ENCODE measurements at regions not wholly inside any gene's neighbourhood (a gene's known extent, or its start where the extent isn't known, plus 50 kb on each side); places are given as distances from the start of the nearest gene placed in this dataset.

- TF ChIP-seq CUX1 (IDR thresholded peaks at IDR 0.05; ENCODE audit: insufficient replicate concordance, low read depth, low read length): no peak
Measured at GRCh38 chr2:240220371-240220770, 79.9 kb upstream of the OTOS start (continued).

- BruUV-seq (replicated peaks): no TSS peak
- POLR2A ChIA-PET: no interaction called here
- CTCF ChIA-PET: no interaction called here
Measured at GRCh38 chr2:240223631-240224030, 83.2 kb upstream of the OTOS start.

More at GRCh38 chr2:240223631-240224030, 83.2 kb upstream of the OTOS start:
- Histone ChIP-seq H3K9me3 (replicated peaks; ENCODE audit: control insufficient read depth, insufficient read depth, low read length) (no peaks in the 10 kb centered on the region; the same call in 2 of the 3 replicates), H3K4me2 (ENCODE audit: control insufficient read depth, insufficient read depth) (no peak overlapping the region), H3K27ac (ENCODE audit: control insufficient read depth, insufficient read depth) (no peak overlapping the region), H2AFZ (ENCODE audit: control insufficient read depth, low read depth, low read length) (no peak overlapping the region), H3K79me2 (ENCODE audit: control insufficient read depth, insufficient read depth, low read length) (no peaks in the 10 kb centered on the region), H3K4me3 (no peak overlapping the region), H4K20me1 (ENCODE audit: control insufficient read depth, insufficient read depth) (no peaks in the 10 kb centered on the region), H3K27me3 (replicated peaks in 1 of 2; ENCODE audit: control insufficient read depth in 2 of 2, insufficient read depth in 2 of 2, low read length in 1 of 2) (no peaks in the 10 kb centered on the region; a peak in 2 of 4 replicates), H3K36me3 (ENCODE audit: control insufficient read depth in 2 of 2, insufficient read depth in 2 of 2, low read length in 1 of 2) (no peaks in the 10 kb centered on the region), H3K4me1 (ENCODE audit: control insufficient read depth, insufficient read depth, low read length) (no peaks in the 10 kb centered on the region), H3K9ac (ENCODE audit: control insufficient read depth, insufficient read depth, low read length) (no peak overlapping the region)
- DNase-seq (ENCODE audit: low read depth, low spot score): no peak
- no peak for TF ChIP-seq MTA2 (IDR thresholded peaks at IDR 0.05; ENCODE audit: low read depth)
- no peak for TF ChIP-seq RAD51 (IDR thresholded peaks at IDR 0.05)
- TF ChIP-seq POLR2AphosphoS5 (IDR thresholded peaks at IDR 0.05; ENCODE audit: low read length): no peak
- no peak for TF ChIP-seq NRF1 (conservative IDR thresholded peaks at IDR 0.05; ENCODE audit: low read depth, low read length)
- TF ChIP-seq MTA3 (IDR thresholded peaks at IDR 0.05; ENCODE audit: borderline replicate concordance, low read length): no peak
- no peak for TF ChIP-seq SP1 (IDR thresholded peaks at IDR 0.05; ENCODE audit: low read depth, low read length)
- TF ChIP-seq PAX8 (IDR thresholded peaks at IDR 0.05): no peak
- no peak for TF ChIP-seq KAT2A (conservative IDR thresholded peaks at IDR 0.05; ENCODE audit: control insufficient read depth, low read depth, low read length)
- TF ChIP-seq IKZF1 (conservative IDR thresholded peaks at IDR 0.05): no peak
- TF ChIP-seq IKZF2 (IDR thresholded peaks at IDR 0.05): no peak
- ChIA-PET RAD21 (ENCODE audit: unreplicated experiment) (no interaction called here), SMC1A (ENCODE audit: uncharacterized antibody, unreplicated experiment) (no interaction called here)
- intact Hi-C loops (cut with micrococcal nuclease; ENCODE audit: unreplicated experiment) (no loop called here), in situ Hi-C loops (cut with MboI) (no loop called here)
- 12% methylated on average over 7 of the region's 7 CpGs for WGBS (ENCODE audit: insufficient coverage, insufficient replicate concordance, low lambda C conversion rate, missing lambda C conversion rate)
- no peak for ATAC-seq
- no peak for FAIRE-seq

Data from GM12878 (cell line).